Left ventricle myocardium superior (tissue), 1 donor: ENCODE measurements at regions not wholly inside any gene's neighbourhood (a gene's known extent, or its start where the extent isn't known, plus 50 kb on each side); places are given as distances from the start of the nearest gene placed in this dataset.

Source experiments
- ATAC-seq: fragments of 200-7000 bp; cut with Tn5 transposase; one replicate; pipeline ENCODE4 v1.9.1; 2020; ENCODE audit warnings: mild to moderate bottlenecking, moderate library complexity
- DNase-seq: peaks from one replicate; pipeline ENCODE4 v3.0.0-alpha.2; 2020
- intact Hi-C: fragments of 100-400 bp; cut with micrococcal nuclease; formaldehyde crosslinking; loops from one replicate; pipeline ENCODE4 v1.11.0; 2022
- donor health status: DM: no; HTN: yes; CAD: no; lungs with severe emphysema.

DNA sequence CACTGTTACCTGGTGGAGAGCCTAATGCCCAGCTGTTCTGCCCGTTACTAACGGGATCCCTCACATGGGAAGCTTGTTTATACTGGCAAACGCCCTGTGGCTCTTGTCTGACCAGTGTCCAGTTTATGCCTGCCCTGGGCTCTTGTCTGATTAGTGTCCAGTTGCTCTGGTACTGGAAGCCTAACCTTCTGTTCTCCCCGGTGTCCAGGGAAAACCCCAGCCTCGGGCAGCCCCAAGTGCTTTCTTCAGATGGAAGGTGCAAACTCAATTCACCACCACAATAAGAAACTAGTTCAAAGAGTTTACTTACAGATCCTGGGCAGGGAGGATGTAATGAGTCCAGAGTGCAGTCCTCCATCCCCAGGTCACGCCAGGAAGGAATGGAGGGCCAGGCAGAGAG, 148.4 kb downstream of the TBXT start:
- intact Hi-C loops: no loop called here
- ATAC-seq (no peak), DNase-seq (no peak)

DNA sequence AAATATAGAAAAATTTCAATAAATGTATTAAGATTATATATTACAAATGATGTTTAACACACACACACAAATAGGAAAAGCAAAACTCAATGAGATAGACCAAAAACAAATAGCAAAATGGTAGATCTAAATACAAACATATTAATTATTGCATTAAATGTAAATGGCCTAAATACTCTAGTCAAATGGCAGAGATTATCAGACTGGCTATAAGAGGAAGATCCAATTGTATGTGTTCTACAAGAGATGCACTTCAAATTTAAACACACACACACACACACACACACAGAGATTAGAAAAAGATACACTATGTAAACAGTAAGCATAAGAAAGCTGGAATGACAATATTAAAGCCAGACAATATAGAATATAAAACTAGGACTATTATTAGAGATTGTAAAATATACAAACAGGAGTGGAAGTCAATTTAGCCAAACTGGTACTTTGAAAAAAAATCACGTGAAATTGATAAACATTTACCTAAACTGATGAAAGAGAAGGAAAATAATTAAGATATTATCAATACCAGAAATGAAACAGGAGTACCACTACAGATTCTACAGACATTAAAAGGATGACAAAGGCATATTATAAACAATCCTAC, 150.5 kb downstream of the TBXT start:
- intact Hi-C loops: no loop called here
- no peak for DNase-seq
- ATAC-seq: no peak

DNA sequence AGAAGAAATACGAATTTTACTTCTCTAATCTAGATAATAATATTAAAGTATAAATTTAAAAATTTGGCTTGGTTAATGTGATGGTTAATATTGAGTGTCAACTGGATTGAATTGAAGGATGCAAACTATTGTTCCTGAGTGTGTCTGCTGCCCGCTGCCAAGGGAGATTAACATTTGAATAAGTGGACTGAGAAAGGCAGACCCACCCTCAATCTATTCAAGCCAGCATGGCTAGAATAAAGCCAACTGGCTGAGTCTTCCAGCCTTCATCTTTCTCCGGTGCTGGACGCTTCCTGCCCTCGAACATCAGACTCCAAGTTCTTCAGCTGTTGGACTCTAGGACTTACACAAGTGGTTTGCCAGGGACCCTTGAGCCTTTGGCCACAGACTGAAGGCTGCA, 152.7 kb downstream of the TBXT start:
- intact Hi-C loops: no loop called here
- no peak for DNase-seq
- ATAC-seq: no peak

DNA sequence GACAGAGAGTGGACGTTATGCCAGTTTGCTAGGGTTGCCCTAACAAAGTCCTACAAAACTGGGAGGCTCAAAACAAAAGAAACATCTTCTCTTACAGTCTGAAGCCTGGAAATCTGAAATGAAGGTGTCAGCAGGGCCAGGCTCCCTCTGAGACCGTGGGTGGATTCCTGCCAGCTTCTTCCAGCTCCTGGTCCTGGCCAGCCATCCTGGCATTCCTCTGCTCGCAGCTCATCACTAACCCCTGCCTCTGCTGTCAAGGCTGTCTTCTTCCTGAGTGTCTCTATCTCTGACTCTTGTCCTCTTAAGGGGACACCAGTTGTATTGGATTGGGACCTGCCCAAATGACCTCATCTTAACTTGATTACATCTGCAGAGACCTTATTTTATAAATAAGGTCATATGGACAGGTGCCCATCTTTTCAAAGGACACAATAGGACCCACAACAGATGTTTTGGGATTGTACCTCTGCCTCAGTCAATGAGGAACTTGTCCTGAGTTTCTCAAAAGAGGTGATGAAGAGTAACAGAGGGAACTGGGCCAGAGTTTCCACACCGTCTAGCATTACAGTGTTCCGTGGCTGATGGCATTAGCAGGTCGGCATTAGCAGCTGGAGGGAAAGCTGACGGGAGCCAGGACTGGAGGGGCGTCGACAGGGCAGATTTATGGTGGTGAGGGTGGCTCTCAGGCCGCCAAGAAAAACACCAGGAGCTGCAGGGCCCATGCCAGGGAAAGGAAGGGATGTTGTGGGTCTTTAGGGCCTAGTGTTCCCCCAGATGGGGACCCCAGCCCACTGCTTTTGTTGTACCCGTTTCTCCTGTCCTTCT, 157.3 kb downstream of the TBXT start:
- ATAC-seq: no peak
- intact Hi-C loops: no loop called here
- no peak for DNase-seq

DNA sequence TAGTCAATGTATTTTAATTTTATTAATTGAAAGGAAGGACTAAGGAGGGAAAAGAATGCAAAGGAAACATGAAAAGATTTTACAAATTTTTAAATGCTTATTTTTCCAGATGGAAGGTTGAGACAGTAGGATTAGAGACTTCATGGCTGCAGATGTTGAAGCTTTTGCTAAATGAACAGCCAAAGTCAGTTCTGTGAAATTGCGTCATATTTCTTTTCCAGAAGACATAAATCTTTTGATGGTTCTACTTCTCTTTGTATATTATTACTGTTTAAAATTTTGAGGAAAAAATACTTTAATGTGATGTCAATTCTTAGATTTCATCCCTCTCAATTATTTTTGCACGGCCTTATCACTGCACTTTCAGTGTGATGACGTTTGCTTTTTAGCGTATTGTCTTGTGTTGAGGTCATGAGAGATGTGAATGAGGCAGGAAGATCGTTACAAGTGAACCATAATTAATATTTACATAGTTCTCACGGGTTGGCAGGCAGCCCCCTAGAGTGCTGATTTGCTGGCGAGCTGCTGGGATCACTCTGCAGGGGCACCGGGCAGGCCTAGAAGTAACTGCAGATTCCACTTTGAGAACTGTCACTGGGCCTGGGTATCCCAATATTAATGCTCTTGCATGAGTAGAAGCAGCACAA, 158.1 kb downstream of the TBXT start:
- DNase-seq (no peak), ATAC-seq (no peak)
- intact Hi-C loops: no loop called here

- intact Hi-C loops: no loop called here
- DNase-seq (peak; percentile 59), ATAC-seq (no peak)
Measured at GRCh38 chr6:166008441-166009369, 158.9 kb downstream of the TBXT start.

DNA sequence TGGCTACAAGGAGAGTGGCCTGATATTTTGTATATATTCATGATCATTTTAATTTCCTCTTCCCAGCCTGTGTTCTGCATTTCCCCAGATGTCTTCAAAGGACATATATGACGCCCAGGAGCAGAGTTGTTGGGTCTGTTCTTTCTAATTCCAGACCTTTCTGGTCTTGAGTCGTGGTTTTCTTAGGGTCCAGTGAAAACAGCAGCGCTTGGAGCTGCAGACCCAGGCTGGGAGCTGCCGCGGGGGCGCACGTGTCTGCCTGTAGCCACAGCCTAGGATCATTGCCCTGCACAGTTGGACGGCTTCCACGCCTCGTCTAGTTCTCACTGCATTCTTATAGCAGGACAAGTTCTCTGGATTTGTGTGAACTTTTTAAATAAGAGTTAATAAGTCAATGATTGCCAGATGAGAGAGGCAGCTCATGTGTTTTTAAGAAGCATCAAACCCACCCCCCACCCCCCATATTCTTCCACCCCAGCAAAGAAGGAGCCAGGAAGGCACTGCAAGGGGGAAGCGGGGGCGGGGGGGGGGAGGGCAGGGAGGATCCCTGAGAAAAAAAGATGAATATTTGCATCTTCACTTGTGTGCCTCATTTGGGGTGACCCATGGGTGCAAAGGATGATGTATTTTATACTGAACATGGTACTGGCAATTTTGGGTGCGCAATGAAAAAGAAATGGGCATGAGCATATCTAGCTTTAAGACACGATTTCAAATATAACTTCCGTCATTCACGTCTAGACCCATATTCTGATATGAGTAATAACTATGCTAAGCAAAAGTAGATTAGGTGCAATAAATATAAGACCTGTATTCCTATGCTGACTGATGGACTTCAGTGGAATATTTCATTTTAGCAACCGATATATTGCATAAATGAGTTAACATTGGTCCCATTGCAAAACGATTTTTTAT, 160.0 kb downstream of the TBXT start:
- DNase-seq (peak; percentile 83), ATAC-seq (peak; percentile 49)
- intact Hi-C loops: no loop called here

- intact Hi-C loops: no loop called here
- ATAC-seq: no peak
- no peak for DNase-seq
Measured at GRCh38 chr6:166006900-166007301, 160.8 kb downstream of the TBXT start.

DNA sequence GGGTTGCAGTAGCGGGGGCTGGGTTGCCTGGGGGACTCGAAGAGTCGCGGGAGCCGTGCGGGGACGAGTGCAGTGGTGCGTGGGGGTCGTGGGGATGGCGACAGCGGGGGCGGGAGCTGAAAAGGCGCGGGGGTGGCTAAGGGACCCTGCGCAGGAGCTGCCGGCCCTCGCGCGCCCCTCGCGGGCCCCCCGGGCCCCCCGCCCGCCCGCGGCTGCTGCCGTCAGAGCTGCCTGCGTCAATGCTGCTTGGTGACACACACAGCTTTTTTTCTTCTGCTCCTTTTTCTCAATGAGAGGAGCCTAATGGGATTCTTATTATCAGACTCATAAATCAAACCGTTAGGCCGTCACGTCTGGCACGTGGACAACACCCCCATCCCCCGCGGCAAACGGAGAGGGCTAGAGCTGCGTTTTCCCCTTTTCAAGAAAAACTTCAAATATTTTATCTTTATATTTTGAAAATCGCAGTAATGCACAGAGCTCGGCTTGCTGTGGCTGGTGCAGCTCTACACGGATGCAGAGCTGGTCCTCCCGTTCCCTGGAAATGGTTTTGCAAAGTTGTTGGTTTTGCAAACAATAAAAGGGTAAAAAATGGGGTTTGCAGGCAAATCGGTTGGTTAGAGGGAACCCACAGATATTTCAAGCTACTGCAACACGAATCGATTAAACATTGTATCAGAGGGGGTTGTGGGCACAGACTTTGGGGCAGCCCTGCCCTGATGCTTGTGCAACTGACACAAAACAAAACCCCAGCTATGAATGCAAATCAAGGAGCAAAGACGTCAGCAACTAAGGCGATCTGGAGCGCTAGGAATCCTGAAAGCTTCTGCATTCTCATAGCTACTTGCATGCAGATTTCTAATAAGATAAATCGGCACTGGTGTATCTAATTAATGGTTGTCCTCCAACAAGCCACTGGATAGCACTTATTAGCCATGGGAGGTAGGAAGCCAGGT, 161.4 kb downstream of the TBXT start:
- DNase-seq: peak; percentile 82
- peak; percentile 86 for ATAC-seq
- intact Hi-C loops: no loop called here

- DNase-seq (peak; percentile 83), ATAC-seq (peak; percentile 78)
- intact Hi-C loops: no loop called here
Measured at GRCh38 chr6:166005401-166005943, 162.2 kb downstream of the TBXT start.

DNA sequence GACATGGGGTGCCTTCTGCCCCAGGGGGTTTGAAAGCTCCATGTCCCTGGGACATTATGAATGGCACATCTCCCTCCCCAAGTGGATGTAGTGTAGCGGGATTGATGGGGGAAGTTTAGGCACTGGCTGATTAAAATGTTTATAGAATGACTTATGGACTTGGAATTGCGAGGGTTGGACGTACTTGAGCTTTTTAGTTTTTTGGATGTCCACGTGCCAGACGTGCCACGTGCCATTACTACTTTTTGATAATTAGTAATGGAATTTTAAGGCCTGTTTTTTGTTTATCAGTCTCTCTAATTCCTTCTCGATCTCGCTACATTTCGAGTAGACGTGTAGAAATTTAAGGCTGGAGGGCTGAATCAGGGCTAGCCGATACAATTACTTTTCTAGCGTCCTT, 162.8 kb downstream of the TBXT start:
- ATAC-seq (no peak), DNase-seq (no peak)
- intact Hi-C loops: no loop called here

GRCh38 chr6:166004471-166004870, 163.2 kb downstream of the TBXT start:
- DNase-seq: no peak
- ATAC-seq: no peak
- intact Hi-C loops: no loop called here

- ATAC-seq (no peak), DNase-seq (no peak)
- intact Hi-C loops: no loop called here
Measured at GRCh38 chr6:166003569-166003968, 164.1 kb downstream of the TBXT start.

- DNase-seq: no peak
- intact Hi-C loops: no loop called here
- ATAC-seq: no peak
Measured at GRCh38 chr6:166001359-166001758, 166.3 kb downstream of the TBXT start.

- DNase-seq (no peak), ATAC-seq (no peak)
- intact Hi-C loops: no loop called here
Measured at GRCh38 chr6:165999279-165999678, 168.4 kb downstream of the TBXT start.

DNA sequence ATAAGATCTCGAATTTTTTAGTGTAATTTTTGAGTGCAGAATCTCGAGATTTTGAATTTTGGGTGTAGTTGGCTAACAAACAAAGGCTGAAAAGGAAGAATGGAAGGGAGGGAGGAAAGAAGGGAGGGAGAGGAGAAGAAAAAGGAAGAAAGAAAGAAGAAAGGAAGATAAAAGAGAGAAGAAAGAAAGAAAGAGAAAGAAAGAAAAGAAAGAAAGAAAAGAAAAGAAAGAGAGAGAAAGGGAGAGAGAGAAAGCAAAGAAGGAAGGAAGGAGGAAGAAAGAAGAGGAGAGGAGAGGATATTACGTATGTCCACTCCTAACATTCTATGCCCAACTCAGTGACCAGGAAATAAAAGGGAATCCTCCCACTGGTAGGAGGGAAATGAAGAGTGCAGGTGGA, 169.6 kb downstream of the TBXT start:
- ATAC-seq (no peak), DNase-seq (no peak)
- intact Hi-C loops: no loop called here

- intact Hi-C loops: no loop called here
- no peak for DNase-seq
- ATAC-seq: no peak
Measured at GRCh38 chr6:165991341-165991740, 176.3 kb downstream of the TBXT start.
